A673 (cell line): ENCODE measurements at regions not wholly inside any gene's neighbourhood (a gene's known extent, or its start where the extent isn't known, plus 50 kb on each side); places are given as distances from the start of the nearest gene placed in this dataset.
A peak's percentile ranks its signal among the peaks of the same experiment; 100 is the strongest.

ENCODE experiments used
- BruUV-seq: library from RNA; stranded (reverse); fragments of 400-500 nt; replicated peaks from 2 replicates; lab custom pipeline; 2021; lab: Mats Ljungman, UMichigan
- CTCF ChIA-PET: fragments of 300-600 bp; sonication (Branson Sonifier 250); formaldehyde crosslinking; loops from one replicate; lab custom pipeline; 2022; ENCODE audit warnings: antibody characterized with exemption; lab: Charles Lee
- POLR2A ChIA-PET: fragments of 300-600 bp; sonication (Branson Sonifier 250); formaldehyde crosslinking; loops from one replicate; lab custom pipeline; 2022; ENCODE audit warnings: antibody characterized with exemption; ENCODE audit not compliant: low non-redundant PET; lab: Charles Lee
- DNase-seq: peaks from one replicate; pipeline ENCODE4 v3.0.0-alpha.2; 2015; ENCODE audit warnings: low spot score
- H3K27ac ChIP-seq: fragments of 200-600 bp; sonication (generic); 2 replicates; pipeline ENCODE4 v1.5.1; 2016; ENCODE audit warnings: mixed run types, low read depth, mild to moderate bottlenecking, mixed read lengths, antibody characterized with exemption, low read length; ENCODE audit not compliant: poor library complexity, severe bottlenecking
- H3K27me3 ChIP-seq: fragments of 200-600 bp; sonication (generic); replicated peaks from 2 replicates; pipeline ENCODE4 v1.6.1; 2017; ENCODE audit warnings: mixed run types, low read depth, mild to moderate bottlenecking, mixed read lengths, antibody characterized with exemption, low read length; ENCODE audit not compliant: insufficient read depth, poor library complexity
- H3K36me3 ChIP-seq: fragments of 200-600 bp; sonication (generic); 2 replicates; pipeline ENCODE4 v1.6.1; 2016; ENCODE audit warnings: mixed run types, mild to moderate bottlenecking, mixed read lengths, antibody characterized with exemption, low read length; ENCODE audit not compliant: insufficient read depth, poor library complexity, severe bottlenecking
- H3K4me1 ChIP-seq: fragments of 200-600 bp; sonication (generic); 2 replicates; pipeline ENCODE4 v1.6.1; 2017; ENCODE audit warnings: mixed run types, mild to moderate bottlenecking, mixed read lengths, antibody characterized with exemption, low read length; ENCODE audit not compliant: insufficient read depth, poor library complexity, severe bottlenecking
- H3K4me3 ChIP-seq: fragments of 200-600 bp; sonication (generic); 2 replicates; pipeline ENCODE4 v1.5.1; 2016; ENCODE audit warnings: low read depth, mixed run types, mild to moderate bottlenecking, mixed read lengths, low read length; ENCODE audit not compliant: poor library complexity, severe bottlenecking
- H3K9me3 ChIP-seq: fragments of 200-600 bp; sonication (generic); 2 replicates; pipeline ENCODE4 v1.6.1; 2016; ENCODE audit warnings: mixed run types, low read depth, mild to moderate bottlenecking, mixed read lengths, antibody characterized with exemption, low read length; ENCODE audit not compliant: poor library complexity, severe bottlenecking
- EZH2 ChIP-seq: fragments of 200-600 bp; sonication (generic); IDR thresholded peaks from 2 replicates; pipeline ENCODE4 v1.6.1; 2017; ENCODE audit warnings: borderline replicate concordance, low read depth, mild to moderate bottlenecking, mixed read lengths, antibody characterized with exemption, low read length; ENCODE audit not compliant: poor library complexity, severe bottlenecking
- intact Hi-C: fragments of 100-400 bp; cut with micrococcal nuclease; formaldehyde crosslinking; loops from one replicate; pipeline ENCODE4 v1.10.0; 2022; ENCODE audit not compliant: unreplicated experiment
- TF ChIP-seq, protein P1 (sequence below): fragments of 300-800, 200-600 bp; sonication (generic); conservative IDR thresholded peaks from 2 replicates; pipeline ENCODE4 v1.5.1; 2017; ENCODE audit warnings: low read depth, mild to moderate bottlenecking, antibody characterized with exemption, low read length, moderate library complexity, mixed read lengths

DNA sequence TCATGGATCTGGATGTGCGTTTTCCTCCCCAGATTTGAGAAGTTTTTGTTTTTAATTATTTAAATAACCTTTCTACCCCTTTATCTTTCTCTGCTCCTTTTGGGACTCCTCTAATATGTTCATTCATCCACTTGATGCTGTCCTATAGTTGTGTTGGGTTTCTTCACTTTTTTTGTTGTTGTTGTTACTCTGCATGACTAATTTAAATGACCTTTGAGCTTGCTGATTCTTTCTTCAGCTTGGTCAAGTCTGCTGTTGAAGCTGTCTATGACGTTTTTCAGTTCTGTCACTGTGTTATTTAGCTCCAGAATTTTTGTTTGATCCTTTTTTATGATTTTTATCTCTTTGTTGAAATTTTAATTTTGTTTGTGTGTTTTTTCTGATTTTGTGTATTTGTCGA lies 463.6 kb upstream of the ALCAM start:
- H3K36me3 ChIP-seq, result no peaks in the 10 kb centered on the region
- H3K9me3 ChIP-seq, result no peaks in the 10 kb centered on the region
- no peak overlapping the region for H3K27ac ChIP-seq
- CTCF ChIA-PET, result no interaction called here
- BruUV-seq, result no TSS peak
- H3K4me1 ChIP-seq, result no peaks in the 10 kb centered on the region
- no peak for TF ChIP-seq EZH2
- TF ChIP-seq, protein P1, sequence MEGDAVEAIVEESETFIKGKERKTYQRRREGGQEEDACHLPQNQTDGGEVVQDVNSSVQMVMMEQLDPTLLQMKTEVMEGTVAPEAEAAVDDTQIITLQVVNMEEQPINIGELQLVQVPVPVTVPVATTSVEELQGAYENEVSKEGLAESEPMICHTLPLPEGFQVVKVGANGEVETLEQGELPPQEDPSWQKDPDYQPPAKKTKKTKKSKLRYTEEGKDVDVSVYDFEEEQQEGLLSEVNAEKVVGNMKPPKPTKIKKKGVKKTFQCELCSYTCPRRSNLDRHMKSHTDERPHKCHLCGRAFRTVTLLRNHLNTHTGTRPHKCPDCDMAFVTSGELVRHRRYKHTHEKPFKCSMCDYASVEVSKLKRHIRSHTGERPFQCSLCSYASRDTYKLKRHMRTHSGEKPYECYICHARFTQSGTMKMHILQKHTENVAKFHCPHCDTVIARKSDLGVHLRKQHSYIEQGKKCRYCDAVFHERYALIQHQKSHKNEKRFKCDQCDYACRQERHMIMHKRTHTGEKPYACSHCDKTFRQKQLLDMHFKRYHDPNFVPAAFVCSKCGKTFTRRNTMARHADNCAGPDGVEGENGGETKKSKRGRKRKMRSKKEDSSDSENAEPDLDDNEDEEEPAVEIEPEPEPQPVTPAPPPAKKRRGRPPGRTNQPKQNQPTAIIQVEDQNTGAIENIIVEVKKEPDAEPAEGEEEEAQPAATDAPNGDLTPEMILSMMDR, result no peak
- intact Hi-C loops, result no loop called here
- POLR2A ChIA-PET, result no interaction called here
- no peak overlapping the region for H3K4me3 ChIP-seq
- no peak for DNase-seq
- no peaks in the 10 kb centered on the region for H3K27me3 ChIP-seq

DNA sequence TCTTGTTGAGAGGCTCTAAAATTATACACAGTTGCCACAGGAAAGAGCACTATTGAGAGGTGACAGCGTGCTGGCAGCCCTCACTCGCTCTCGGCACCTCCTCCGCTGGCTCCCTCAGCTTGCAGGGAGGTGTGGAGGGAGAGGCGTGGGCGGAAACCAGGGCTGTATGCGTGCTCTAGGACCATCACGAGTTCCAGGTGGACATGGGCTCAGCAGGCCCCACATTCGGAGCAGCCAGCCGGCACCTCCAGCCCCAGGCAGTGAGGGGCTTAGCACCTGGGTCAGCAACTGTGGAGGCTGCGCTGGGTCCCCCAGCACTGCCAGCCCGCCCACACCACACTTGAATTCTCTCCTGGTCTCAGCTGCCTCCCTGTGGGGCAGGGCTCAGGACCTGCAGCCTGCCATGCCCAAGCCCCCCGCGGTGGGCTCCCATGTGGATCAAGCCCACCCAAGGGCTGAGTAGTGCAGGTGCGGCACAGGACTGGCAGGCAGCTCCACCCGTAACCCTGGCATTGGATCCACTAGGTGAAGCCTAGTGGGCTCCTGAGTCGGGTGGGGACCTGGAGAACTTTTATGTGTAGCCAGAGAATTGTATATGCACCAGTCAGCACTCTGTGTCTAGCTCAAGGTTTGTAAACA lies 460.6 kb upstream of the ALCAM start:
- CTCF ChIA-PET, result no interaction called here

DNA sequence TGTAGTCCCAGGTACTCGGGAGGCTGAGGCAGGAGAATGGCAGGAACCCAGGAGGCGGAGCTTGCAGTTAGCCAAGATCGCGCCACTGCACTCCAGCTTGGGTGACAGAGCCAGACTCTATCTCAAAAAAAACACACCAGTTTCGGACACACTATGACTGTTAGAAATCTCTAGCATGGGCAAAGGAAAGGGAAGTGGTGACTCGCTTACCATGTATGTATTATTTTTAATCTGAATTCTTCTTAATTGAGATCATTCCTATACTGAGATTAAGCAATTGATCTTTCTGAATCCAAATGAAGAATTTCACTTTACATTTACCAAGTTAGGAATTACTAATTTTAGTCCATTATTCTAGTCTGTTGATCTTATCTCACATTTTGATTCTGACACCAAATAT lies 459.2 kb upstream of the ALCAM start:
- peak; percentile 22 for DNase-seq
- H3K4me1 ChIP-seq, result peaks cover 9% of the 10 kb centered on the region
- intact Hi-C loops, result no loop called here
- ChIA-PET POLR2A (no interaction called here), CTCF (no interaction called here)
- no peak overlapping the region for H3K4me3 ChIP-seq
- TF ChIP-seq, protein P1, result no peak
- TF ChIP-seq EZH2, result no peak
- H3K36me3 ChIP-seq, result no peaks in the 10 kb centered on the region
- H3K27me3 ChIP-seq, result no peaks in the 10 kb centered on the region
- no peaks in the 10 kb centered on the region for H3K9me3 ChIP-seq
- no peak overlapping the region for H3K27ac ChIP-seq
- BruUV-seq, result no TSS peak

More for the DNA sequence above, 460.6 kb upstream of the ALCAM start:
- no peaks in the 10 kb centered on the region for H3K9me3 ChIP-seq
- POLR2A ChIA-PET, result no interaction called here
- no TSS peak for BruUV-seq
- H3K36me3 ChIP-seq, result no peaks in the 10 kb centered on the region
- H3K27ac ChIP-seq, result no peak overlapping the region
- no peak for DNase-seq
- H3K4me3 ChIP-seq, result no peak overlapping the region
- TF ChIP-seq, protein P1, result no peak
- TF ChIP-seq EZH2, result no peak
- H3K27me3 ChIP-seq, result no peaks in the 10 kb centered on the region
- intact Hi-C loops, result no loop called here
- H3K4me1 ChIP-seq, result peaks cover 9% of the 10 kb centered on the region
